ENCODE measurements at regions not wholly inside any gene's neighbourhood (a gene's known extent, or its start where the extent isn't known, plus 50 kb on each side); places are given as distances from the start of the nearest gene placed in this dataset.
"Not testable (repeated sequence)": the region's sequence is repeated elsewhere in the genome, so short reads cannot be mapped to it uniquely, and the experiment has no call there.

DNA sequence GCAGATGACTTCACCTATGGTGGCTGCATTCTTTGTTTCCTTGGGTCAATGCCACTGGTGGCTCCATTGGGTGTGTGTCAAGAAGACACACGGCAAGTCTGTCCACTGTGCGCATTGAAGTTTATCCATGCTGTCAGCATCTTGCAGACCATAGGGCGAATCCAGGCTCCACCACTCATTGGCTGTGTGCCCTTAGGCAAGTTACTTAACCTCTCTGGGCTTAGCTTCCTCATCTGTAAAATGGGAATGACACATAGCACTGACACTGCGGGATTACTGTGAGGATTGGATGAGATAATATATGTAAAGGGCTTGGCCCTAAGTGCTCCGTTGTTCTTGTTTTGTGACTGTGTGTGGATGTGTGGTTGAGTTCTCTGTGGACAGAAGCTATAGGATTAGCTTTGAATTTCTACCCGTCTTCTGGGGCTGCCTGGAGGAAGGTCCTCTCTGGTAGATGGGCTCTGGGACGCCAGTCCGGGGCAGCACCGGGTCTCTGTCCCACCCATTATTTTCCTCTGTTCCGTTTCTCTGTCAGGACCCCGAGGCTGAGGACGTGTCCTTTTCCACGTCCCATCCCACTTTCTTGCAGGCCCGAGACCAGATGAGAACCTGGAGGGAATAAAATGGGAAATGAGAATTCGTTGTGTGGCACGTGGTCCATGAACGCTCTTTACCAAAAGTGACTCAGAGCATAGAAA lies 178.4 kb downstream of the IRF8 start:
- DNase-seq = no peak

DNA sequence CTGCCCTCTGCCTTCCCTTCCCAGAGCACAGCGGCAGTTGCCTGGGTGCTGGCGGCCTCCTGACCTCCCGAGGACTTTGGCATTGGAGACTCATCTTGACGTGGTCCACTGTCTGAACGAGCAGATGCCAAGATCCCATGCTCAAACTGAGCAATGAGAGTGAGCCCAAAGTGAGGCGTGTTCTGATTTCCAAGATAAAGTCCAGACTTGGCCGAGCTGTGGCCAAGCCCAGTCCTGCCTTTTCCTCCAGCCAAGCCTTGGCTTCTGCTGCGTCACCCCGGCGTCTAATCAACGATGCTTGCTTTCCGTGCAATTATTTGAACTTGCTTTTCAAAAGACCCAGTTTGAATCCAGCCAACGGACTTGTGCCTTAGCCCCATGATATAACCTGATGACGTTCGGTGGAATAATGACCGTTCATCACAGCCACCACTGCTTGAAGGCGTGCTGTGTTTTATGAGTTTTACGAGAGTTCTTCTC lies 179.2 kb downstream of the IRF8 start:
- no peak for DNase-seq

DNA sequence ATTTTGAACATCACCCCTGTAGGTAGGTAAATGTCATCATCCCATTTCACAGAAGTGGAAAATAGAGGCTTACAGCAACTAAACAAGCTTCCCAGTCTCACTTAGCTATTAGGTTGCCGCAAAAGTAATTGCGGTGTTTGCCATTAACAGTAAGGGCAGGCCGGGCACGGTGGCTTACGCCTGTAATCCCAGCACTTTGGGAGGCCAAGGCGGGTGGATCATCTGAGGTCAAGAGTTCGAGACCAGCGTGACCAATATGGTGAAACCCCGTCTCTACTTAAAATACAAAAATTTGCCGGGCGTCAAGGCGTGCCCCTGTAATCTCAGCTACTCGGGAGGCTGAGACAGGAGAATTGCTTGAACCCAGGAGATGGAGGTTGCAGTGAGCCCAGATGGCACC lies 179.7 kb downstream of the IRF8 start:
- not testable (repeated sequence) for DNase-seq

DNA sequence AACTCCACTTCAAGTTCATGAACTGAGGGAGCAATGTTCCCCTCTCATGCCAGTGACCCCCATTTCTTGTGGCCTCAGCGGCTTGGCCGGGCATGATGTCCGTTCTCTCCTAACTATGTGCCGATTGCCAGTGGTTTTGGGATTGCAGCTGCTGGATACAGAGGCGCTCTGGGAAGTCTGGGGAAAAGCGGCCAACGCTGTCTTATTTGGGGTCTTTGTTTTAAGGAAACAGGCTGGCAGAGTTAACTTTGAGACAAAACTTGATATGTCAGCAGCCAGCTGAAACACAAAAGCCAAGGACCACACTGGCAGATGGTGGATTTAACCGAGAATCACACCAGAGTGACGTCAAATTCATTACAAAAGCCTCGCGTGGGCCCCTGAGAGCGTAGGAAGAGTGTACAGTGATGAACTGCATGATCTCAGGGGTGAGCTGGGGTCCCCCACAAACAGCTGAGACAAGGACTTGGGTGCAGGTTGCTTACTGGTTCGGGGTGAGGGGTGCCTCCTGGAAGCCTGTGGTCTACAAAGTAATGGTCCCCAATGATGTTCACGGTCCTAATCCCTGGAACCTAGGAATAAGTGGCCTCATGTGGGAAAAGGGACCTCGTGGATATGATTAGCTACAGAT lies 180.4 kb downstream of the IRF8 start:
- no peak for DNase-seq

DNA sequence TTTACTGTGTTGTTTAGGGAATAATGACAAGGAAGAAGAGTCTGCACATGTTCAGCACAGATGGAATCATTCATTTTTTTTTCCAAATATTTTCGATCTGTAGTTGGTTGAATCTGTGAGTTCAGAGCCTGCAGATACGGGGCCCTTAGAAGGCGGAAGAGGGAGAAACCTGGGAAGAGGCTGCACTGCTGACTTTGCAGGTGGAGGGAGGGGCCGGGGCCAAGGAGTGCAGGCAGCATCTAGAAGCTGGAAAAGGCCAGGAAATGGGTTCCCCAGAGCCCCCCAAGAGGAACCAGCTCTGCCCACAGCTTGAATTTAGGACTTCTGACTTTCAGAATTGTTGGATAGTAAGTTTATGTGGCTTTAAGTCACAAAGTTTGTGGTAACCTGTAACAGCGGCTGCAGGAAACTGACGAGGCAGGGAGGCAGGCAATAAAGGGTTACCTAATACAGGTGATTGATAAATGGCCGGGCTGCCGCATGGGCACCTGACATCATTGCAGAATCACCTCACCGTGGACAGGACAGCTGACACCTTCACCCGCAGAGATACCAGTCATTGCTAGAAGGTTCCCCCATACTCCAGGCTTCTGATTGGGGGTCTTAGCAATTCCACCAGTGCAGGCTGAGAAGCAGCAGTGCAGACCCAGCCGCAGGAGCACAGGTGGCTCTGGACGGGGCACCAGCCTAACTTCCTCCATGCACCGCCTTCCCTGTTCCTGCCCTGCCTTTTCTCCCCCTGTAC lies 181.3 kb downstream of the IRF8 start:
- DNase-seq = no peak

DNA sequence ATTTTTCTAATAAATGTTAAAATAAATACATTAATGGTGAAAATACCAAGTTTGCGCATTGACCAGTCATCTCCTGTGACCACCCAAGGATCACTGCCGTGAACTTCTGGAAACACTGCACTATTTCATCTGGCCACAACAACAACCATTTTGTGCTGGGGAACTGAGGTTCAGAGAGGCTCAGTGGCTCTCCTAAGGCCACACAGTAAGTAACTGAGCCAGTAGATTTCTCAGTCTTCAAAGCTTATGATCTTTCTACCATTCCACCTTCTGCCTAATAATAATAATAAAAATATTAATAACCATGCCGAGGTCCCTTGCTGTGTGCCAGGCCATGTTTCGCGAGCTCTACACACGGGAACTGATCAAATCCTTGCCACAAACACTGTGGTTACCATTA lies 182.0 kb downstream of the IRF8 start:
- no peak for DNase-seq

DNA sequence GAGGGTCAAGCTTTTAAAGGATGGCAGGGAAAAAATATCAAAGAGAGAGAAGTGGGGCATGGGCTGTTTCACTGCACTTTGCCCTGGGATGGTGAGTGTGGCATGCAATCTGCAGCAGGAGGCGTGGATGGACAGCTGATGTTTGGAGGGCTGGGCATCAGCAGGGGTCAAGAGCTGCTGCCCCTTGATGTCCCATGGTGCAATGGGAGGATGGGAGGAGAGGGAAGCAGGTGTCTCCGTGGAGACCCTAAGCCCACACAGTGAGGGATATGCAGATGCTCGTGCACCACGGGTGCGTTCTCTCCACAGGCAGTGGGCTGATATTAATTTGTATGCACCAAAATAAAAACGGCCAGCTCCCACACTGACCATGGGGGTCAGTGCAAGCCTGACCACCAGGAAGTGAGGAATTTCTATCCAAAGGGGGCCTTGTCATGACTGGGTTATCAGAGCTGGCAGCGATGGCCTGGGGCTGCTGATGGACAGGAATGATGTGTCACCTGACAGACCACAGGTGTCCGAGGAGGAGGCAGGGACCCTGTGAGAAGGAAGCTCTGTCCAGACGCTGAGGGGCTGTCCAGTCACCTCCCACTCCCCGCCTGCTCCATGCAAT lies 183.6 kb downstream of the IRF8 start:
- DNase-seq = no peak

DNA sequence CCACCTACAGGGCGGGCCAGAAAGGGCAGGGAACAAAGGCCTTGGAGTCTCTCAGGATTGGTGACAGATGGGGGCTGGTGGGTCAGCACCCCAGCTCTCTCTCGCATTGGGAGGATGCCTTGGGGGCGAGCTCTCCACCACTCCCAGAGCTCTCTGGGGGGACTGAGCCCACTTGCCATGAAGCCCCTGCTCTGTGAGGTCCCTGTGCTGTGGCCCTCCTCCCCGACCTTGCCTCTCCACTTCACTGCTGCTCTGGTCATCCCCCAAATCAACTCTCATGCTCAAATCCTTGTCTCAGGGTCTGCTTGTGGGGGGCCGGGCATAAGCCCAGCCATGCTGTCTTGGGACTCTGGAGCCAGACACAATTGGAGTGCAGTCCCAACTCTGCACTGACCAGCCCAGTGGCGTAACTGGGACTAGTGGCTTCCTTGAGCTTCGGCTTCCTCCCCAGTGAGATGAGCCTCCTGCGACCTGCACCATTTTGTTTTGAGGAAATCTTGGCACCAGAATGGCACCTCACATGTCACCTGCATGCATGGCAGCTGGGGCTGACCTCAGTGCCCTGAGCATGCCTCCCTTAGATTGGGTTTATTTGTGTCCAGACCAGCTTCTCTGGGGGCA lies 184.5 kb downstream of the IRF8 start:
- no peak for DNase-seq

DNA sequence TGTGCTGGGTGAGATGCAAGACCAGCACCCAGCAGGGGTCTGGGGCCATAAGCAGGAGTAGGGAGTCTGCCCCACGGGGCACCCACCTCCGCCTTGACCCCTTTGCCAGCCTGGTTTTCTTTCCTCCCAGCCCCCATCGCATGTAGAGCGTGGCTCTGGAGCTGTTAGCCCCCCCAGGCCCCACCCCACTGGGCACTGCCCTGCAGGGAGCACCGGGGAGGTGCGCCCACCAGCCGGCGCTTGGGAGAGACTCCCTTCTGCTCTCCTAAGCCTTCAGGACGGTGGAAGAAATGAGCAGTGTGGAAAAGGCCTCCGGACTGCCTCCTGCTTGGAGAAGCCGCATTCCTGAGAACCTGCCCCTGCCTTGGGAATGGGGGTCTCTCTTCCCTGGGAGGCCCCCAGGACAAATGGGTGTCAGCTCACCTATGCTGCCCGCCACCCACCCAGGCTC lies 186.2 kb downstream of the IRF8 start:
- DNase-seq = no peak

DNA sequence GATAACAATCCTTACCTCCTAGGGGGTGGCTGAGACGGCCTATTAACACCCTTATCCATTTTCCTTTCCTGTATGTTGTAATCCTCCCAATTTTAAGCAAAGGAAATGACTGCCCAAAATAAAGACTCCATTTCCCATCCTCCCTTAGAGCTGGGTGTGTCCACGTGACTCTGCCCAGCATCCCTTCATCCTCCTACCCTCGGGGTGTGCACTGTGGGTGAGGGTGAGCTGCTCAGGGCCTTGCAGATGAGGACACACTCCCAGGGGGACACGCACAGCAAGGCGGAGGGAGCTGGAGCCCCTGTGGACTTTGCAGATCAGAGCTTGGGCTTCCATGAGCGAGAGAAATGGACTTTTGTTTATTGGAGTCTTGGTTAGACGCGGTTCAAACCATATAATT lies 186.8 kb downstream of the IRF8 start:
- no peak for DNase-seq

DNA sequence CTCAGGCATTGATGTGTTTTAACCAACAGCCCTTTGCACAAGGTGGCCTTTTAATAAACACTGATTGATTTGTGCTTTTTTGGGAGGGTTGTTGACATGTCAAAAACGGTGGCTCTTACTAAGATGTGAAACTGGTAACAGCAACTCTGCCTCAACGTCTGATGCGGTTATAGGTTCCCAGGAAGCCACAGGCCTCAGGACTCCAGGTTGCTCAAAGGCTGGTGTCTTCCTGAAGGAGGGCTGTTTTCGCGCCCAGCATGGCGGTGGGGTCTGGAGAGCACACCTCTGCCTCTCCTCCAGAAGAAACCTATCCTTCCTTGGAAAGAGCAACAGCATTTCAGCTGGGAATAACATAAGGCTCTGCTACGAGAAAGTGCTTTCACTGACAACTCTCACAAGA lies 187.5 kb downstream of the IRF8 start:
- no peak for DNase-seq

DNA sequence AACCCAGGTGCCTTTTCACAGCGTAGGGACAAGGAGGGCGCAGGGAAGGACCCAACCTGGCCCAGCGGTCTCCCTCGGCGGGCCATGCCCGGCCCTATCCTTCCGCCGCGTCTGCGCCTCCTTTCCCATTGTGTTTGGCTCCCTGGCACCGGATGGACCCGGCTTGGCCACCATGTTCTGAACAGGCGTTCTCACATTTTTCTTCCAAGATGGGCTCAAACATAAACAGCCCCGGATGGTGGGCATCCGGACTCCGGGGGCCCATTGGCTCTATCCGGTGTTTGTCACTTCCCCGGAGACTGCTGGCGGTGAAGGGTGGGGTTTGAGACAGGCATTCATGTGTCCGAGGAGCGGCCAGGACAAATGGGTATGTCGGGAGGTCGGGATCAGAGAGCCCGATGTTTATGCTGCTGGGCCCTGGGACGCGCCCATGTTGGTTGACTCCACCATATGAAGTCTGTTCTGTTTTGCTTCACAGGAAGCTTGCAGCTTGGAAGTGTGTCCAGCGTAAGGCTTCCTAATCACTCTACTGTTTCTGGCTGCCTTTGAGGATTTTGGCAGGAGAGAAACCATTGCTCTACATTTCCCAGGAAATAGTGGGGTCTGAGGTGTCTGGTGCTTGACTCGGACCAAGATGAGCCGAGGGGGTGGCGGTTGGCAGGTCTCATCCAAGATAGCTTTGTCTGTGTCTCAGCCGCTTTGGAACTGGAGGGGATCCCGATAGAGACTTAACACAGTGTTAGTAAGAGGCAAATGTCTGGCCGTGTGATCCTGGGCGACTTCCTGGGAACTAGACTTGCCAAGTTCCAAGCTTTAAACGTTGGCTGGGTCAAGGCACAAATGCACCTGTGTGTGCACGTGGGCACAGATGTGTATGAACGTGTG lies 188.3 kb downstream of the IRF8 start:
- DNase-seq = no peak

DNA sequence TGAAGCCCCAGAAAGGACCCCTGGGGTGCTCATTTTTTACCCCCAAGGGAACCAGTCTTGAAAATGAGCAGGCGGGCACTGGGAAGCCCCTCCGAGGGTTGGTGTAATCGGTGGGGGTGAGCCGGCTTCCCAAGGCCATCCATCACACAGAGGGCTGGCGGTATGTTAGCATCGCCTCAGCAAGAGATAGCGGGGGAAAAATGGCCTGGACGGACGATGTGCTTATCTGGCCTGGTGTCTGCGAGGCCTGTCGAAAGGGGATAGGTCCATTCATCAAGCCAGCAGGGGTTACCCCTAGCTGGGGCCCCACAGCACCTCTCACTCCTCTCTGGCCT lies 188.9 kb downstream of the IRF8 start:
- no peak for DNase-seq

DNA sequence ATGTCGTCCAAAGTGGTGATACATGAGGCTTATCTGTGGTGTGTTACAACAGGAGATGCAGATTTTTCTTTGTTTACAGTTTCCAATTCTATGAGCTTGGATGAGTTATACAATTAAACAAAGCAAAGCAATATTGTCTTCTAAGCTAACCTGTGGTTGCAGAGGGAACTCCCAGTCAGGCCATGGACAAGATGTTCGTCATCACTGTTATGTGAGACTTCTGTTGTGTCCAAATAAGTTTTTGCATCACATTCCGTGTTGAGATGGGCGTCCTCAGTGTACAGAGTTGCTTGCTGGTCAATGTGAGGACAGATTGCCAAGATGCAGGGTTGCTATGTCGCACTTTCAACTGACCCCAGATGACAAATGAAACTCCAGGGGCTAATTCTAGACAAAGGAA lies 189.3 kb downstream of the IRF8 start:
- DNase-seq = no peak

DNA sequence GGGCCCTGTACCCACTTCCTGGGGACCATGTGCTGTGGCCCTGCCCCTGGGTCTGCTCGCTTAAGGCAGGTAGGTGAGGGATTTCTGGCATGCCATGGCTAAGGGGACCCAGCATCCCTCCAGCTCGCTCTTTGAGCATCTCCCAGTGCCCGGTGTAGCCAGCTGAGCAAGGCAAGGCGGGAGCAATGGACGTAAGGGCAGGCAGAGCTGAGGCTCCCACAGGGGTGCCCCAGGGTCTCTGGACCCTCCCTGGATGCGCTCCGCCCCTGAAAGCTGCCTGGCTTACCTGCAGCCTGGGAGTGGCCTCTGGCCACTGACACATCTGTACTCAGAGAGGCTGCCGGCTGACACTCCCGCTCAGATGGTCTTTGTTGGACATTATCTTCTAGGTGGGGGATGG lies 189.9 kb downstream of the IRF8 start:
- no peak for DNase-seq

DNA sequence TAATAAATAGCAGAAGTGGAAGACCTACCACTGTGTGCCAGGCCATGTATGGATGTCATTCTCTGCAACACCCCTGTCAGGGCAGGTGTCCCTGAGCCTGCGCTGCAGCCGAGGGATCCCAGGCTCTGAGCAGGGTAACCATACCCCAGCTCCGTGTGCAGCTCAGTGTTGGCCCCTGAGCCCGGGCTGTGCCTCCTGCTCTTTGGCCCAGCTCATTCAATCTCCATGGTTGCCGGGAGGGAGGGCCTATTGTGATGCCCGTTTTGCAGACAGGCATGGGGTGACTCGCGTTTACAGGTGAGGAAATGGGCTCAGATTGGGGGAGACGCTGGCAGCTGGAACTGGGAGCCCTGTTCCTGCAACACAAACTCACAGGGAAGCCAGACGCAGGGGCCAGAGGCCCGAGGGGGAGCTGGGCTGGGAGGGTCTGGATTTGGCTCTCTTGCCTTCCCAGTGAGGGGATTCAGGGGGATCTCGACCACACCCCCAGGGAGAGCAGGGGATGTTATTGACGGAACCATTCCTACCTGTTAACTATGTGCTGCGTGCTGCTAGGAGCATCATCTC lies 190.5 kb downstream of the IRF8 start:
- no peak for DNase-seq

DNA sequence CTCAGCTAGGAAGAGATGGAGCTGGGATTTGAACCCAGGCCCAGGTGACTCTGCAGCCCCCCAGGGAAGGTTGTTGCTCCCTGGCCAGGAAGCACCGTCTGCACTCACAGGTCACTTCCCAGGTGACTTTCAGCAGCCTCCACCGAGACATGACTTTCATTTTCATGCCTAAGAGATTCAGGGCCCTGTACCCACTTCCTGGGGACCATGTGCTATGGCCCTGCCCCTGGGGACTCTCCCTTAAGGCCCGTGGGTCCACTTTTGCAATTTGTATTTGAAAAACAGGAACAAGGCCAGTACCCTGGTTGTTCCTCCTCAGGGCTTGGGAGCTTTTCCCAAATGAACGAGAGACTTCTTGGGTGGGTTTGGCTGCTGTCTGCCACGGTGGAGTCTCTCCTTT lies 191.0 kb downstream of the IRF8 start:
- DNase-seq = no peak

DNA sequence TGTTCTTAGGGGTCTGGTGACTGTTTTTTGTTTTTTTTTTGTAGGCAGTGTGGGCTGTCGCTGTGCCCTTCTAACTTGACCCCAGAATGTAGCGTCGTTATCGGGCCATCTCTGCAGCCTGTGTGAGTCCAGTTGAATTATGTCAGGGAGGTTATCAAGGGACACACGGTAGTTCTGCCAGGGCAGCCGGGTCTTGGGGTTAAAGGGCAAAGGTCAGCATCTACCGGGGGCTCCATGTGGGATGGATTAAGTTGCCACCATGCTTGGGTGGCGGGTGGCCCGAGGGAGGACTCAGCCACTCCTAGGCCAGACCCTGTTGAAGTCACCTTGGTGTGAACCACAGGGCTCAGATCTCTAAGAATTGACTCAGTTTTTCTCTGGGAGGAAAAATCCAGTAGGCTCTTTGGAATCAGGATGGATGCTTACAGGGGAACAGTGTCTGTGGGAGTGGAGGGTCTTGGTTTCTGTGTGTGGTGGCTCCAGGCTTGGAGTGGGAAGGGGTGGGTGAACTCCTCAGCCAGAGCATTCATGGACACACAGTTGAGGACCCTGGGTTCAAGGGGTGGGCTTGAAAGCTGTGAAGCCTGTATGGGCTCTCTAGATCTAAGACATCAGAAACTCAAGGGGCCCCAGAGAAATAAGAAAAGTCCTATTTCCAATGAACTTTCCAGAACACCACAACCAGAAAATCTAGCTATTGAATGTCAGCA lies 191.7 kb downstream of the IRF8 start:
- no peak for DNase-seq

DNA sequence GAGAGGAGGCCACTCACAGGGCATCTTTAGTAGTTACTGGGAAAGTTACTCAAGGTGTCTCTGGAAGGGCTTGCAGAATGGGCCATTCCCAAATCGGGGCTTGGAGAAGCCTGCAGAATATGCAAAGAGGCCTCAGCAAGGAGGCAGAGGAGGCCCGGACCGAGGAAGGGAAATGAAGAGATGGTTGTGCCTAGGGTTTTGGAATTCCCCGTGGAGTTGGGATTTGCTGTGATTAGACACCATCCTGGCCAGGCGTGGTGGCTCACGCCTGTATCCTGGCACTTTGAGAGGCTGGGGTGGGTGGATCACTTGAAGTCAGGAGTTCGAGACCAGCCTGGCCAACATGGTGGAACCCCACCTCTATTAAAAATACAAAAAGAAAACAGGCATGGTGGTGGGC lies 193.0 kb downstream of the IRF8 start:
- no peak for DNase-seq

DNA sequence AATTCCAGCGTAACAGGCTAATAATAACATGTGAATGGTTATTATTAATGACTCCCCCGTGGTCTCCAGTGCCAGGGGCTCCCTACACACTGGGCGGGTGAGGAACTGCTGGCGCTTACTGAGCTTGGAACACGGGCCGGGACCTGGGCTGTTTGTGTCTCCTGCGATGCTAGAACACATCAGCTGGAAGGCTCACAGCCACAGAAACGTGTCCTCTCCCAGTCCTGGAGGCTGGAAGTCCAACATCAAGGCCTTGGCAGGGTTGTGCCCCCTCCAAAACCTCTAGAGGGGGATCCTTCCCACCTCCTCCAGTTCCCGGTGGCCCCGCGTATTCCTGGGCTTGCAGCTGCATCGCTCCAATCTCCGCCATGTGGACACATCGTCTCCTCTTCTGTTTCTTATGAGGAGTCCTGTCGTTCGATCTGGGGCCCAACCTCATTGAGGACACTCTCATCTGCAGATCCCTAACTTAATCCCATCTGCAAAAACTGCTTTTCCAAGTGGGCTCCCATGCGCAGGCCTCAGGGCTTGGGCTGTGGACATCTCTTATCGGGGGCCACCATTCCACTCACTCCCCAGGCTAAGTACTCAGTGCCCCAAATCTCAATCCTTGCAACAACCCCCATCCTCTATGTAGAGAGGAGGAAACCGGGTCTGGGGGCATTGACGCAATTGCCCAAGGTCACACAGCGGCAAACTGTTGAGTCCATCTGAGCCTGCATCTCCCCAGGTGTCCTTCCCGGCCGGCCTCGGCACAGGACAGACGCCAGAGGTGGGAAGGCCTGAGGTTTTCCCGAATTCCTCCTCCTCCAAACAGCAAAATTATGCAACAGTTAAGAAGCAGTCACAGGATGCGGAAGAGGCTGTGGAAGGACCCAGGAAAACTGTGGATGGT lies 193.9 kb downstream of the IRF8 start:
- DNase-seq = no peak

All from stimulated activated CD4-positive, alpha-beta T cell treated with anti-CD3 and anti-CD28 coated beads, Interleukin-2, amount 100 ng/mL, for 24 hours (primary cell).